ENCODE measurements at regions not wholly inside any gene's neighbourhood (a gene's known extent, or its start where the extent isn't known, plus 50 kb on each side); places are given as distances from the start of the nearest gene placed in this dataset.

DNA sequence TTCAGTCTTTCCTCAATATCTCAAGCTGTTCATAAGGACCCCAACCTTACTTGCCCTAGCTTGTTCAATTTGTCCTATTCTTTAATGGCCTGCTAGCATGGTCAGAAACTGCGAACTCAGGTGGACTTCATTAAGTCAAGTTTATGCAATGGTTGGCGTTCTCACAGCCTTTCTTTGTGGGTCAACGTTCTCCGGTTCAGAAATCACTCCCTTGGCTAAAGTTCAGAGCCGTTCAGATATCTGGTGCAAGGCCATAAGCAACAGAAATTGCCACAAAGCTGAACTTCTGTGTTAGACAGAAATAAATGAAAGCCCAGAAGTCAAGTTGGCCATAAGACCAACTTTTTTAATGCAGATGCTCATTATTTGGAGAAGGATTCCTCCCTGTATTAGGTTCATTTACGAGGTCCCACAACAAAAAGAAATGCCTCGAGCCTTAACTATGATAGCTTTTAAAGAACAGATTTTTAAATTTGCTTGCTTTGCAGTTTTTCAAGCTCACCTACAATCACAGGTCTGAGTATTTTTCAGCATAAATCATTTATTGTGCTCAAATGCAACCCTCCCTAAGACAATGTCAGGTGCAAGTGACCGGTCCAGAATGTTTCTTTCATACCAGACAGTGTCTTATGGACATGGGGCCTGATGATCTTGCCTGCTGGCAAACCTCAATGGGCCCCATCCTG is 140.2 kb upstream of the COL11A1 start:
- Histone ChIP-seq H3K4me1 (ENCODE audit: control insufficient read depth in 5 of 5, insufficient read depth in 5 of 5, low read length in 5 of 5) (no peaks in the 10 kb centered on the region), H3K4me3 (no peak overlapping the region), H3K9ac (ENCODE audit: insufficient read depth in 1 of 2, low read length in 2 of 2) (no peak overlapping the region), H3K9me3 (ENCODE audit: control insufficient read depth in 4 of 4, insufficient read depth in 3 of 4, low read length in 3 of 4) (no peaks in the 10 kb centered on the region), H3K36me3 (ENCODE audit: control insufficient read depth in 4 of 4, insufficient read depth in 4 of 4, low read length in 4 of 4) (no peaks in the 10 kb centered on the region), H3K27ac (ENCODE audit: low read depth in 1 of 2, low read length in 1 of 2) (no peak overlapping the region), H3K27me3 (ENCODE audit: control insufficient read depth in 3 of 3, insufficient read depth in 3 of 3, low read length in 2 of 3) (no peaks in the 10 kb centered on the region)
- no peak for TF ChIP-seq CTCF (IDR thresholded peaks at IDR 0.05; ENCODE audit: control extremely low read depth, extremely low read depth)
- ATAC-seq (ENCODE audit: insufficient read depth, low FRiP score) = no peak
- no peak for DNase-seq
- 87 to 89% methylated on average over 8 of the region's 8 CpGs for WGBS, 2 donors

DNA sequence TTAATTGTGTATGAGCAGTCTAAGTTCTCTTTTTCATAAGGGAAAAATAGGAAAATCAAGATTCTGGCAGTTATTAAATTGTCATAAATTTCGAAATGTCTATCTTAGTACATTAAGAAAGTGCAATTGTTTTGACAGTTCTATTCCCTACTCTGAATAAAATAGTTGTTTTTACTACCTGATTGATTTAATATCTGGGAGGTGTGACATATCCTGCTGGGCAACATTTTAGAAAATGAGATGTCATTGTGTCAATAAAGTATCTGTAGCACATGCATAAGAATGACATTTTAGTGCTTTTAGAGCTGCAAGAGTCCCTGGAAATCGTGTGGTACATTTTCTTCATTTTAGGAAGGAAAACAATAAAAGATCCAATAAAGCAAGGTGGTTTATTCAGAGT is 139.2 kb upstream of the COL11A1 start:
- TF ChIP-seq CTCF (IDR thresholded peaks at IDR 0.05; ENCODE audit: control extremely low read depth, extremely low read depth) = no peak
- H3K9ac ChIP-seq (ENCODE audit: insufficient read depth in 1 of 2, low read length in 2 of 2) = no peak overlapping the region
- no peaks in the 10 kb centered on the region for H3K27me3 ChIP-seq (ENCODE audit: control insufficient read depth in 3 of 3, insufficient read depth in 3 of 3, low read length in 2 of 3)
- WGBS, 2 donors = 39 to 40% methylated on average over 2 of the region's 2 CpGs
- no peak for DNase-seq
- H3K27ac ChIP-seq (ENCODE audit: low read depth in 1 of 2, low read length in 1 of 2) = no peak overlapping the region
- no peaks in the 10 kb centered on the region for H3K36me3 ChIP-seq (ENCODE audit: control insufficient read depth in 4 of 4, insufficient read depth in 4 of 4, low read length in 4 of 4)
- H3K4me1 ChIP-seq (ENCODE audit: control insufficient read depth in 5 of 5, insufficient read depth in 5 of 5, low read length in 5 of 5) = no peaks in the 10 kb centered on the region
- no peaks in the 10 kb centered on the region for H3K9me3 ChIP-seq (ENCODE audit: control insufficient read depth in 4 of 4, insufficient read depth in 3 of 4, low read length in 3 of 4)
- ATAC-seq (ENCODE audit: insufficient read depth, low FRiP score) = no peak
- no peak overlapping the region for H3K4me3 ChIP-seq

DNA sequence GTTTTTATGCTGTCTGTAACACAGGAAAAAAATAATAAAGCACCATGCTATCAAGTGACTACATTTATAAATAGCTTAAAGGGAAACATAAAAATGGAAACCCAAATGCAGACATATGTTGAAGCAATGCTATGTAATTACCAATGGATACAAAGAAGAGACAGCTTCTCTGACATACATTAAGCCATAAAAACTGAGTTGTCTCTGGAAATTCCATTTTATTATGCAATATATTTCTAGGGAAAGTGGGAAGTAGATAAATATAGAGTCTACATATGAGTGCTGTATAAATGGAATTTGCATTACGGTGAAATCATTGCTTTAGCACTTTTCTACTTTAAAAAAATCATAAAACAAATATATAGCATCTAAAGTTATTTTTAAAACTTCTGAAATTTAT is 135.2 kb upstream of the COL11A1 start:
- no peak for ATAC-seq (ENCODE audit: insufficient read depth, low FRiP score)
- WGBS, 2 donors = 72 to 76% methylated on average over 1 of the region's 1 CpG

More for the DNA sequence above, 135.2 kb upstream of the COL11A1 start:
- no peak overlapping the region for H3K4me3 ChIP-seq
- no peak for TF ChIP-seq CTCF (IDR thresholded peaks at IDR 0.05; ENCODE audit: control extremely low read depth, extremely low read depth)
- H3K27me3 ChIP-seq (ENCODE audit: control insufficient read depth in 3 of 3, insufficient read depth in 3 of 3, low read length in 2 of 3) = no peaks in the 10 kb centered on the region
- no peak overlapping the region for H3K27ac ChIP-seq (ENCODE audit: low read depth in 1 of 2, low read length in 1 of 2)
- H3K4me1 ChIP-seq (ENCODE audit: control insufficient read depth in 5 of 5, insufficient read depth in 5 of 5, low read length in 5 of 5) = no peaks in the 10 kb centered on the region
- no peak overlapping the region for H3K9ac ChIP-seq (ENCODE audit: insufficient read depth in 1 of 2, low read length in 2 of 2)
- DNase-seq = no peak
- no peaks in the 10 kb centered on the region for H3K36me3 ChIP-seq (ENCODE audit: control insufficient read depth in 4 of 4, insufficient read depth in 4 of 4, low read length in 4 of 4)
- H3K9me3 ChIP-seq (ENCODE audit: control insufficient read depth in 4 of 4, insufficient read depth in 3 of 4, low read length in 3 of 4) = no peaks in the 10 kb centered on the region
